Peyer's patch (tissue), 4 donors: ENCODE measurements at regions not wholly inside any gene's neighbourhood (a gene's known extent, or its start where the extent isn't known, plus 50 kb on each side); places are given as distances from the start of the nearest gene placed in this dataset.

Experiments
- DNase-seq, 3 donors: peaks; one replicate each; pipeline ENCODE4 v3.0.0-alpha.2; 2017 to 2019
- H3K27ac ChIP-seq, 4 donors: fragments of 200-600 bp; sonication (generic); one replicate each; pipeline ENCODE4 v1.5.1; 2016 to 2019
- H3K27me3 ChIP-seq, 2 donors: fragments of 200-600 bp; sonication (generic); one replicate each; pipeline ENCODE4 v1.5.1; 2019
- H3K36me3 ChIP-seq, 3 donors: fragments of 200-600 bp; sonication (generic); one replicate each; pipeline ENCODE4 v1.5.1; 2016 to 2019
- H3K4me1 ChIP-seq, 4 donors: fragments of 200-600 bp; sonication (generic); one replicate each; pipeline ENCODE4 v1.5.1; 2016 to 2019
- H3K4me3 ChIP-seq, 4 donors: fragments of 200-600 bp; sonication (generic); 1 replicate in 3 of 4; 2 replicates in 1 of 4; pipeline ENCODE4 v1.5.1; 2016 to 2019; ENCODE audit warnings: mild to moderate bottlenecking in 1 of 4
- H3K9me3 ChIP-seq, 4 donors: fragments of 200-600 bp; sonication (generic); one replicate each; pipeline ENCODE4 v1.5.1; 2016 to 2019; ENCODE audit warnings: mild to moderate bottlenecking in 1 of 4
- CTCF ChIP-seq, 6 experiments: fragments of 450-650 bp in 4 of 6; fragments of 200-600 bp in 2 of 6; sonication (generic) in 1 of 6; IDR thresholded peaks; one replicate each; pipeline ENCODE4 v1.5.1; 2017 to 2019; ENCODE audit warnings: antibody characterized with exemption in 6 of 6, mild to moderate bottlenecking in 3 of 6, moderate library complexity in 1 of 6
- POLR2A ChIP-seq, 2 donors: fragments of 450-650 bp; IDR thresholded peaks; one replicate each; pipeline ENCODE4 v1.5.1; 2017; ENCODE audit warnings: antibody characterized with exemption in 2 of 2, mild to moderate bottlenecking in 2 of 2, moderate library complexity in 2 of 2

- Histone ChIP-seq H3K4me1 (no peaks in the 10 kb centered on the region), H3K27ac (no peak overlapping the region), H3K4me3 (no peak overlapping the region), H3K27me3 (no peaks in the 10 kb centered on the region), H3K36me3 (no peaks in the 10 kb centered on the region), H3K9me3 (no peaks in the 10 kb centered on the region)
- no peak for TF ChIP-seq POLR2A (IDR thresholded peaks at IDR 0.05)
- no peak for TF ChIP-seq CTCF (IDR thresholded peaks at IDR 0.05)
- DNase-seq: no peak
These were observed 230.6 kb downstream of the FOXL1 start for GRCh38 chr16:86808863-86809444.

GRCh38 chr16:86809458-86809955 lies 231.2 kb downstream of the FOXL1 start:
- H3K9me3 ChIP-seq: no peaks in the 10 kb centered on the region
- no peaks in the 10 kb centered on the region for H3K27me3 ChIP-seq
- TF ChIP-seq CTCF (IDR thresholded peaks at IDR 0.05) (no peak), POLR2A (IDR thresholded peaks at IDR 0.05) (no peak)
- H3K4me3 ChIP-seq: no peak overlapping the region
- H3K4me1 ChIP-seq: no peaks in the 10 kb centered on the region
- H3K27ac ChIP-seq: no peak overlapping the region
- DNase-seq: no peak
- H3K36me3 ChIP-seq: no peaks in the 10 kb centered on the region

- no peak for TF ChIP-seq CTCF (IDR thresholded peaks at IDR 0.05)
- TF ChIP-seq POLR2A (IDR thresholded peaks at IDR 0.05): no peak
- Histone ChIP-seq H3K27me3 (no peaks in the 10 kb centered on the region), H3K27ac (no peak overlapping the region), H3K4me3 (no peak overlapping the region), H3K4me1 (no peaks in the 10 kb centered on the region), H3K36me3 (no peaks in the 10 kb centered on the region), H3K9me3 (no peaks in the 10 kb centered on the region)
- no peak for DNase-seq
These were observed 231.7 kb downstream of the FOXL1 start for GRCh38 chr16:86810062-86810461.

GRCh38 chr16:86812363-86812970 lies 234.1 kb downstream of the FOXL1 start:
- no peak overlapping the region for H3K27ac ChIP-seq
- TF ChIP-seq CTCF (IDR thresholded peaks at IDR 0.05) (no peak), POLR2A (IDR thresholded peaks at IDR 0.05) (no peak)
- no peaks in the 10 kb centered on the region for H3K9me3 ChIP-seq
- no peaks in the 10 kb centered on the region for H3K27me3 ChIP-seq
- H3K4me3 ChIP-seq: no peak overlapping the region
- no peaks in the 10 kb centered on the region for H3K36me3 ChIP-seq
- no peaks in the 10 kb centered on the region for H3K4me1 ChIP-seq
- DNase-seq: no peak

- H3K9me3 ChIP-seq: no peaks in the 10 kb centered on the region
- DNase-seq: no peak
- H3K27me3 ChIP-seq: no peaks in the 10 kb centered on the region
- H3K4me3 ChIP-seq: no peak overlapping the region
- no peak overlapping the region for H3K27ac ChIP-seq
- H3K36me3 ChIP-seq: no peaks in the 10 kb centered on the region
- no peaks in the 10 kb centered on the region for H3K4me1 ChIP-seq
- no peak for TF ChIP-seq POLR2A (IDR thresholded peaks at IDR 0.05)
- TF ChIP-seq CTCF (IDR thresholded peaks at IDR 0.05): no peak
These were observed 235.9 kb downstream of the FOXL1 start for GRCh38 chr16:86814256-86814655.
